HG03520 (cell line): ENCODE measurements at regions not wholly inside any gene's neighbourhood (a gene's known extent, or its start where the extent isn't known, plus 50 kb on each side); places are given as distances from the start of the nearest gene placed in this dataset.
A peak's percentile ranks its signal among the peaks of the same experiment; 100 is the strongest.

Source experiments
- ATAC-seq: cut with Tn5 transposase; IDR thresholded peaks from one replicate; pipeline ENCODE4 v1.9.1; 2021; ENCODE audit warnings: mild to moderate bottlenecking, moderate library complexity; ENCODE audit not compliant: unreplicated experiment

- no peak for ATAC-seq
Observed at GRCh38 chr11:128407962-128408361, 179.4 kb downstream of the ETS1 start.

GRCh38 chr11:128405714-128406662, 181.4 kb downstream of the ETS1 start:
- ATAC-seq = no peak

GRCh38 chr11:128405112-128405511, 182.2 kb downstream of the ETS1 start:
- ATAC-seq = no peak

- ATAC-seq = no peak
Observed at GRCh38 chr11:128404437-128404836, 182.9 kb downstream of the ETS1 start.

- no peak for ATAC-seq
Observed at GRCh38 chr11:128400382-128401203, 186.8 kb downstream of the ETS1 start.

- ATAC-seq = peak; percentile 66
Observed at GRCh38 chr11:128399251-128400121, 187.9 kb downstream of the ETS1 start.

GRCh38 chr11:128398517-128399250, 188.7 kb downstream of the ETS1 start:
- peak; percentile 35 for ATAC-seq

GRCh38 chr11:128397362-128397761, 190.0 kb downstream of the ETS1 start:
- no peak for ATAC-seq

GRCh38 chr11:128394431-128395089, 192.8 kb downstream of the ETS1 start:
- no peak for ATAC-seq

- no peak for ATAC-seq
Observed at GRCh38 chr11:128392259-128392658, 195.1 kb downstream of the ETS1 start.

GRCh38 chr11:128391811-128392210, 195.5 kb downstream of the ETS1 start:
- ATAC-seq = no peak

- ATAC-seq = no peak
Observed at GRCh38 chr11:128390246-128390645, 197.1 kb downstream of the ETS1 start.

- ATAC-seq = no peak
Observed at GRCh38 chr11:128389461-128389976, 197.8 kb downstream of the ETS1 start.

- no peak for ATAC-seq
Observed at GRCh38 chr11:128388206-128388815, 199.0 kb downstream of the ETS1 start.

- no peak for ATAC-seq
Observed at GRCh38 chr11:128379587-128380580, 207.5 kb downstream of the ETS1 start.

GRCh38 chr11:128375961-128376360, 211.4 kb downstream of the ETS1 start:
- ATAC-seq = no peak

GRCh38 chr11:128374026-128374425, 213.3 kb downstream of the ETS1 start:
- no peak for ATAC-seq

GRCh38 chr11:128372977-128373376, 214.4 kb downstream of the ETS1 start:
- ATAC-seq = no peak
